NOMO-1 (cell line): ENCODE measurements at regions not wholly inside any gene's neighbourhood (a gene's known extent, or its start where the extent isn't known, plus 50 kb on each side); places are given as distances from the start of the nearest gene placed in this dataset.

Experiments used
- DNase-seq, 2 experiments: peaks; one replicate each; lab custom pipeline; 2025; ENCODE audit not compliant: unreplicated experiment in 2 of 2; lab: John Stamatoyannopoulos, UW

DNA sequence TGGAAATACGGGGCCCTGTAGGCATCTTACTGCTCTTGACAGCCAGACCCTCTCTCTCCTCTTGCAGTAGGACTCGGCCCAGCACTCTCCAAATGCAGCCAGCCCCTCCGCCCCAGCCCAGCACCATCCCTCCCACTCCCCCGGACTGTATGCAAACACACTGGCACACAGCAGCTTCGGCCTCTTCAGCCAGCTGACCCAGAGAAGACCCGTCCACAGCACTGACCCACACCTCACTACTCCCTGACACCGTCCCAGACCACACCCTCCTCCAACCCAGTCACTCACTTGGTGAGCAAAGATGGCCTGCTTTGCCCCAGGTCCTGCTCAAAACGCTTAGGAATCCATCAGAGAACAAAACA is 164.6 kb downstream of the IGLL1 start:
- DNase-seq = no peak

DNA sequence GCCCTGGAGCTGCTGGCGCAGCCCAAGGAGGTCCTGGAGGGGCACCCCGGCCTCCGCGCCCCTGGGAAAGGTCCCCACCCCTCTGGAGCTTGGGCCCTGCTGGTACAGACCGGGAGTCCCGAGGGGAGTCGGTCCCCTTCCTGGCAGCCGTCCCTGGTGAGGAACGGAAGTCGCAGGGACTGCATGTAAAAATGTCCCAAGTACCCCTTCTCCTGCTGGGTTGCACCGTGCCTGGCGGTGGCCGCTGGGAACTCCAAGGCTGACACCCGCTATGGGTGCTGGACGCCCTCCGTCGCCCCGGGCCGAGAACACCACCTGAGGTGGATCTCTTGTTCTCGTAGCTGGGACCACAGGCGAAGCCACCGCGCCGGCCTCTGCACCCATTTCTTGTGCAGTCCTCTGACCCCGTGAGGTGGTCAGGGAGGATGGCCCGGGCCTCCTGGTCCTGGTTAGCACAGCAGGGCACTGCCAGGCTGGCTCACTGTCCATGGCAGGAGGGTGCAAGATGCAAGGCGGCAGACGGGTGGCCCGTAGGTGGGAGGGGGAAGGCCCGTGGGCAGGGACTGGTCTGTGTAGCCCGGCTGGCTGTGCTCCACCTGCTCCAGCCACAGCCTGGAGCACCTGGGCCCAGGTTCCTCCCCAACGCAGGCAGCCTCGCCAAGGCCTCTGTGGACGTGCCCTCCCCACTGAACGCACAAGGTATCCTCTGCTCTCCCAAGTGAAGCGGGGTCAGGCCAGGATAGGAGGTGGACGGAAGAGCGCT is 165.2 kb downstream of the IGLL1 start:
- no peak for DNase-seq

DNA sequence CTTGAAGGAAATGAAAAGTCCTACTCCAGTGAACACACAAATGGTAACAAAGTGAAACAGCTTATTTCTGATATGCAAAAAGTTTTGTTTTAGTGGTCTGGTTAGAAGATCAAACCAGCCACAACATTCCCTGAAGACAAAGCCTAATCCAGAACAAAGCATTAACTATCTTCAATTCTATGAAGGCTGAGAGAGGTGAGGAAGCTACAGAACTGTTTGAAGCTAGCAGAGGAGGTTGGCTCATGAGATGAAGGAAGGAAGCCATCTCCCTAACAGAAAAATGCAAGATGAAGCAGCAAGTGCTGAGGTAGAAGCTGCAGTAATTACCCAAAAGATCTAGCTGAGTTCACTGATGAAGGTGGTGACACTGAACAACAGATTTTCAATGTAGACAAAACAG is 168.4 kb downstream of the IGLL1 start:
- no peak for DNase-seq

DNA sequence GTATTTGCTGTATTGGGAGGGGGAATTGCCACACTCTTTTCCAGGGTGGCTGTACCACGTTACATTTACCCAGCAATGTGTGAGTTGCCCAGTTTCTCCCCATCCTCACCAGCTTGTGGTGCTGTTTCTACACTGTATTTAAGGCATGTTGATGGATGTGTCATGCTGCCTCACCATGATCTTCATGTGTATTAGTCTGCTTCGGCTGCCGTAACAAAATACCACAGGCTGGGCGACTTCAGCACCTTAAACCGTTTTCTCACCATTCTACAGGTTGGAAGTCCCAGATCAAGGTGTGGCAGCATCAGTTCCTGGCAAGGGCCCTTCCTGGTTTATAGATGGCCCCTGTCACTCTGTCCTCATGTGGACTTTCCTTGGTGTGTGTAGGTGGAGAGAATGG is 169.7 kb downstream of the IGLL1 start:
- DNase-seq = no peak

DNA sequence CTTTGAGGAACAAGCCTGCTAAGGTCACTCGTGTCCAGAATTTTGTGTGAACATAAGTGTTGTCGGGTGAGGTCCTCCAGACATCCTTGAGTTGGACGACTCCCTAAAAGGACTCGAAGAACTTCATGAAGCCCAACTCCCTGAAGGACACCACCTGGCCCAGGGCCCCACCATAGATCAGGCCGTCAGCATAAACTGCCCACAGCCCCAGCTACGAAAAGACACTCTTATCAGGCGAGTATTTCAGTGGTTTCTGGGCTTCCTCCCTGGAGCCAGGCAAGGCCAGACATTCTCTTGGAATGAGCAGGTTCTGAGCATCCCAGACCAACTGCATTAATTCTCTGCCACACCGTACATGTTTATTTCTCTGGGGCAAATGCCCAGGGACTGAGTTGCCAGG is 170.1 kb downstream of the IGLL1 start:
- DNase-seq = no peak

DNA sequence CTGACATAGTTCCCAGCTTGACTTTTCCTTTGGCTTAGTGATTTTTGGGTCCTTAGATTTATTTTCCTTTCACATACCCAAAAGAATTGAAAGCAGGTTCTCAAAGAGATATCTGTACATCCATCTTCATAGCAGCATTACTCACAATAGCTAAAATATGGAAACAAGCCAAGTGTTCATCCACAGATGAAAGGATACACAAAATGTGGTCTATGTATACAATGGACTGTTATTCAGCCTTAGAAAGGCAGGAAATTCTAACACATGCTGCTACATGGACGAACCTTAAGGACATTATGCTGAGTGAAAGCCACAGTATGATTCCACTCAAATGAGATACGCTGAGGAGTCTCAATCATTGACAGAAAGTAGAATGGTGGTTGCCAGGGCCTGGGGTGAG is 171.8 kb downstream of the IGLL1 start:
- no peak for DNase-seq

DNA sequence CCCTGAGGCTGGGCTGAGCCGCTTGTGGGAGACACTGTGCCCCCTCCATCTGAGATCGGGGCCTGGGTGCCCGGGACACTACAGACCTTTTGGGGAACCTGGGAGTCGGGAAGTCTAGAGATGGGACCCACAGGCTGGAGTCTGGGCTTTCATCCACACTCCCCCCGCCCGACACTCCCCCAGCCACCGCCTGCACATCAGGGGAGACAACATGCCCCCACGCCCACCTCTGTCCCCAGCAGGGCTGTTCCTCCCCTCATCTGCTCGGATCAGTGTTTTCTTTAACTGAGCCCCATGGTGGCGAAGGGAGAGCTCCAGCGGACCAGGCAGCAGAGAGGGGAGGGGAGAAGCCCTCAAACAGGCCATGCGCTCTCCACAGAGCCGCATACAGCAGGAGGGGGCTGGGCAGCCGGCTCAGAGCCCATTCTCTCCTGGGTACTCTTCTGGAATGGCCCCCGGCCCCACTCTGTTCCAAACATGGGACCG is 174.7 kb downstream of the IGLL1 start:
- no peak for DNase-seq

DNA sequence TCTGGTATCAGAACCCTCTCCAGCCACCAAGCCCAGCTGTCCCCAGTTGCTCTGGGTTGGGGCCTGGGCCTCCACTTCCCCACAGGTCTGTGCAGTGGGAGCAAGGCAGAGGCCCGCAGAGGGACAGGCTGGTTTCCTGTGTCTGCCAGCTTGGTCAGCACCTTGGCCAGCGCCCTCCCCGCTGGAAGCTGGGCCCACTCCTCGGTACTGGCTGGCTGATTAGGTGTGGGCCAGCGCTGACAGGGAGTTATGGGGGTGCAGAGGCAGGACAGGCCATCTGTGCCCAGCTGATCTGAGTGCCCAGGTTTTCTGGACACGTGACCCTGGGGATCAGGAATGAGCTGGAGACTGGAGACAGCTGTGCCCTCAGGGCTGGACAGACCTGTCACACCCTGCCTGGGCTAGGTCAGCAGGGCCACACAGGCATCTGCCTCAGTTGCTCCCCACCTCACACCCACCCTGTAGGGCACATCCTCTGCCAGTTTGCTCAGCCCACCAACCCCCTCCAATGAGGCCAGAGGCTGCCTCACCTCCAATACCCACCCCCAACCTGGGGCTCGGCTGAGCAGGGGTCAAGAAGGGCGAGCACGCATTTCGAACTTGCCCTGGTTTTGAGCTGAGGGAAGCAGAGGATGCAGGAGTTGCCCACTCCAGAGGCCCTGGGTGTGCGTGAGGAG is 175.3 kb downstream of the IGLL1 start:
- no peak for DNase-seq

DNA sequence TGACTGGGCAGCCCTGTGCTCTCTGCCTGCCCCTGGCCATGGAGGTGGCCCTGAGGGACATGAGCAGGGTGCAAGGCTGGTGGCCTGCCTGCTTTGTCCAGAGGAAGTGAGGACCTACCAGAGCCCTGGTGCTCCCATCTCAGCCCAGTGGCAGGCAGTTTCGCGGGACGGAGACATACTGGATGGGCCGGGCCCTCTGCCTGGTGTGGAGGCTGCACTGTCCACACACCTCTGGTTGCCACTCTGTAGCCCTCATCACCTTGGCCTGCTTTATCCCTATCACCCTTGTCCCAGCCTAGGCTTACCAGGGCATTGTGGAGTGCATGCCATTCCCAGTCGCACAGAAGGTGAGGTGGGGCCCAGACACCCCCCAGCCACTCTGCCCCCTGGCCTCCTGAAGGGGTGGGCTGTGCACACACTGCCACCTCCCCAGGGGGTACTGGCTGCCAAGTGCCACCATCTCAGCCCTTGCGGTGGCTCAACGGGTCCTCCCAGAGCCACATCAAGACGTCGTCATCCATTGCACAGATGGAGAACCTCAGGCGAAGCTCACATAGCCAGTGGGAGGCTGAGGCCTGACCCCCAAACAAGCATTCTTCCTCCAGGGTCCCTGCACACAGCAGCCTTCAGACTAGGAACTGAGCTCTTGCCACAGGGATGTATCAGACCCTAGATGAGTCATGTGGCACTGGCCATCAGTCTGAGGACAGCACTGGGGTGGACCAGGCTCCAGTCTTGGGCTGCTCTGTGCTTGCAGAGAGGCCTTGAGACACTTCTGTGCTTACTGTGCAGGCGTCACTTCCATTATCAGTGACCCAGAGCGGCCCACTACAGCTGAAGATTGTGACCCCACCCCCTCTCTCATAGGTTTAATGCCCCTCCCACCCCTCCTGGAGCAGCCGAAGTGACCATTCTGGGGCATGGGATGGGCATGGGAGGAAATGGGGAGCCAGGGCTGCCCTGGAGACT is 176.1 kb downstream of the IGLL1 start:
- no peak for DNase-seq

DNA sequence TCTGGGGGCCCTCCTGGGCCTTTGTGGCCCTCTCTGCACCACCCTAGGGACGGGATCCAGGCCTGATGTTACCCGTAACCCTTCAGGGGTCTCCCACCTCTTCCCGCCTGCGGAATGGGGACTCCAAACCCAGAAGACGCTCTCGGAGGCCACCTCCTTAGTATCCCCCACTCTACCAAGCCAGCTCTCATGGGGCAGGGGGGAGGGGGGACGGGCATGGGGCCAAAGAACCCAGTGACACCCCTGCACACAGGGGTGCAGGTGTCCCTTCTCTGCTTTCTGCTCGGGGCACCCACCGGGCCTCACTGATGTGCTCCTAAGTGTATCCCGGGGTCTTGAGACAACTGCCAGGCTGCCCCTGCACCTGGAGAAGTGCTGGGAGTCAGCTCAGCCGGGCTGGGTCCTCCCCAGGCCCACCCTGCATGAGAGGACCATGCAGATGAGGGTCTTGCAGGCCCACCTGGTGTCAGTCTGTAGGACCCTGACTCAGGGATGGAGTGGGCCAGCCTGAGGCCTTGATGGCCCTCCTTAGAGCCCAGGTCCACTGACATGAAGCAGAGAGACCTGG is 176.9 kb downstream of the IGLL1 start:
- DNase-seq = no peak

DNA sequence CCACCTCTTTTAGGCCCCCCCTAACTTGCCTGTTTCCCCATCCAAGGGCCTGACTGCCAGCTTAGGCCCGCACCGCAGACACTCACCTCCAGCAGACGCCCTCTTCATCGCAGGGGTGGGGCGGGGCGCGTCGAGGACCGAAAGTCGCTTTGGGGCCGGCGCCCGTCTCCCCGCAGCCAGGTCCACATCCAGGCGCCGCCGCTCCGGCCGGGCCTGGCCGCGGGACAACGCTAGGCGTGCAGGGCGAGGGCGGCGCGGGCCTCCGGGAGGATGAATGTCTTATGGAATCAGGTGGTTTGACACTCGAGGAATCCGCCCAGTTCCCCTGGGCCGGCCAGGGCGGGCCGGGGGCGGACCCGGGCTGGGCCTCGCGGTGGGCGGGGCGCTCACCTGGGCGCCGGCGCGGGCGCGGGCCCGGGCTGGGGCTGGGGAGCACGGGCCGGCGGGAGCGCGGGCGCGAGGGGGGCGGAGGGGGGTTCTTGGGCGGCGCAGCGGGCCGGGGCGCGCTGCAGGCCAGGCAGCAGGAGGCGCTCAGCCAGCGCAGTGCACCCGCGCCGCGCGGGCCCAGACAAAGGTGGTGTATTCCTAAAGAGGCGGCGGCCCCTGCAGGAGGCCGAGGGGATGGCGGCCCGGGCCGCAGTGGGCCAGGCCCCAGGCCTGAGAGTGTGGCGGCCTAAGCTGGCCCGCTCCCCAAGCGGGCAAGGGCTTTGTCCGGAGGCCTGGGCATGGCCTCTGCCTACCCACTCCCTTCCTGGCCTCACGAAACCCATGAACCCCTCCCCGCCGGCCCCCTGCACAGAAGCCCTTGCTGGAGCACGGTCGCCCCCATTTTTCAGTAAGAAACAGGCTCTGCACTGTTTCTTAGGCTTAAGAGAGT is 177.6 kb downstream of the IGLL1 start:
- DNase-seq = peak; percentile 56 to 77

DNA sequence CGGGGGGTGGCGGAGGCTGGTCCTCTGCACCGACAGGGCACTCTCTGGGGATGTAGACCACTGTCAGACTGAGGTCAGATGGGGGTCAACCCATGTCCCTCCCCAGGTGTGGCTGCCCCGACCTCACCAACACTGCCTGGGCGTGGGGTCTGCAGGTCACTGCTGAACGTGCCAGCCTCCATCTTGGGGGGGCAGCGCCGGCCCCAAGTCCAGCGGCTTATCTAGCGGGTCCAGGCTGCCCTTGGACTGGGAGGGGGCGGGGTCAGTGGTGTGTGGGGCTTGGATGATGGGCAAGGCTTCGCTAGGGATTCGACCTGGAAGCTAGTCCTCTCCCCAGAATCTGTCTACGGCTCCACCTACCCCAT is 178.2 kb downstream of the IGLL1 start:
- DNase-seq = no peak

DNA sequence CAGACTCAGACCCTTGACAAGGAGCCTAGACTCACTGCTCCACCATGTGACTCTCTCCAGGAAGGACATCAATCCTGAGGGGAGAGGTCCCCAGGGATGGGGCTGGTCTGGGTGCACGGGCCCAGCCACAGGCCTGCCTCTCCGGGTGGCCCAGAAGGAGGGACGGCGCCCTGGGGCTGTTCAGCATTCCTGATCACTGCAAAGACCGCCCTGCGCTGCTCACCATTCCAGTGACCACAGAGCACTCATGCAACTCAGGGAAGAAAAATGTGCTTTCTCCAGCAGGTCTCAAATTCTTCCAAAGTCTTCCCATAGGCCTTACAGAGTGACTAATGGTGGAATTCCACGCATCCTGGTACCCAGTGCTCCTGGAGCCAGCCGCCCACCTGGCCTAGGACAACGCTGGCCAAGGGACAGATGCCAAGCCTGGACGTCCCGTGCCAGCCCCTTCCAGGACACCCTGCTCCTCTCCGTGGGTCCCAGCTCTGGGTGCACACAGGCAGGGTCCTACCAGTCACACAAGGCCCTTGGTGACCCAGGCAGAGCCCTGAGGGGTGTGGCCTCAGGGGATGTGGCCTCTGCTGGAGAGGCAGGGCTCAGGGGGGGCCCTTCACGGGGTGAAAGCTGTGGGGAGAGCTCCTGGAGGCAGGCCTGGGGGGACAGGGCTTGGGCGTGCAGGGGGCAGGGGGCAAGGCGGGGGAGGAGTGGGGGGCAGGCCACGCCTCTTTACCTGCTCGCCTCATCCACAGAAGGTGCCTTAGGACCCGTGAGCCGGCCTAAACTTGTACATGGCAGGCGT is 178.8 kb downstream of the IGLL1 start:
- DNase-seq = no peak

DNA sequence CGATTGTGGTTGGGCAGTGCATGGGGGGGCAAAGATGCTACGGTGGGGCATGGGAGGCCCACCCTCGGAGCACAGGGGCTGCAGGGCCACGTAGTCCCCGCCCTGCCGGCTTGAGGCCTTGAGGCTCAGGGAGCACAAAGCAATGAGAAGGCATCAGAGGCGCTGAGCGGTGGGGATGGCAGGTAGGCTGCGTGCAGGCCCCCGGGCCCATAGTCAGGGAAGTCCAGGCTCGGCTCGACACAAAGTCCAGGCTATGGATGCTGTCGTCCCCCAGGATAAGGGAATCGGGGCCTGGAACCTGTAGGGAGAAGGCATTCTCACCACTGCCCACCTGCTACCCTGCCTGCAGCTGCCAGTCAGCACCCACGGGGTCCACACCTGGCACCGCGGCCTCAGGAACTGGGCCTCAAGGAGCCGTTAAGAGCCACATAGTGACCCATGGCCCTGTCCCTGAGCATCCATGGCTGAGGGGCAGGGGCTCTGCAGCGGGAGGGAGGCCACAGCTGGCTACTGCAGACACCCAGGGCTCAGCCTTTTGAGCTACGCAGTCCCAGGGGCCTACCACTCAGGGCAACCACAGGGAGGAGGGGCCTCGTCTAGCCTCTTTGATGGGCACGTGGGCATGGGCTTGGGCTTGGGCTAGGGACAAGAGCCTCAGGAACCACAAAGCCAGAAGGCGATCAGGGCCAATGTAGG is 179.7 kb downstream of the IGLL1 start:
- no peak for DNase-seq

DNA sequence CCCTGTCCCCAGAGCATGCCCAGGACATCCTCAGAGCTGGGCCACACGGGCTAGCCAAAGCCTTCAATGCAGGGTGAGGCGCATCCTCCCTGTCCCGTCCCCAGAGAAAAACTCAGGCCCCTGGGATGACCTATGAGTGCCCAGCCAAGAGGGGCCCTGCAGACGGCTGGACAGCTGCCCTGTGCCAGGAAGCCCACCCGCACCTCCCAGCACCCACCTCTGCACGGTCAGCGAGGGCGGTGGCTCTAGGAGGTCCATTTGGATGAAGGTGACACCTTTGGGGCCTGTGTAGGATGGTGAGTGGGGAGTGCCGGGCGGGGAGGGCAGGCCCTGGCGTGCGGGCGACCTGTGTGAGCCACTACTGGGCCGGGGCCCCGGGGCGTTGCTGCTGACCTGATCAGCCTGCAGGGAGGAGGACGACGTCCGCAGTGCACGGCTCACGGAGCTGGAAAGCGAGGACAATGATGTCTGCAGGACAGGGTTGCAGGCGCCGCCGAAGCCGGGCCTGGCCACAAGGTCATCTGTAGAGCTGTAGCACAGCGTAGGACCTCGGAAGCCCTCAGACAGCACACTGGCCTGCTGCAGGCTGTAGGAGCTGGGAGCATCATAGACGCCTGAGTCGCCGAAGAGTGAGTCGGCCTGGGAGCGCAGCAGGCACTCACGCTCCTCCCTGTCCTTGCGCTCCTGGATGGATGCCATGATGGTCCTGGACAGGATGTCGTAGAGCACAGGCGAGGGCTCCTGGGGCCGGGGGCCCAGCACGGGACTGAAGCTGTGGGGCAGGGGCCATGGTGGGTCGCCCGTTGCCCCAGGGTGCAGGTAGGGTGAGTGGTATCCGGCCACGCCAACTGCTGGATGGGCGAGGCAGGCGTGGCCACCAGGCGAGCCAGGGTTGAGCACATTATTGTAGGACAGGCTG is 180.5 kb downstream of the IGLL1 start:
- no peak for DNase-seq

DNA sequence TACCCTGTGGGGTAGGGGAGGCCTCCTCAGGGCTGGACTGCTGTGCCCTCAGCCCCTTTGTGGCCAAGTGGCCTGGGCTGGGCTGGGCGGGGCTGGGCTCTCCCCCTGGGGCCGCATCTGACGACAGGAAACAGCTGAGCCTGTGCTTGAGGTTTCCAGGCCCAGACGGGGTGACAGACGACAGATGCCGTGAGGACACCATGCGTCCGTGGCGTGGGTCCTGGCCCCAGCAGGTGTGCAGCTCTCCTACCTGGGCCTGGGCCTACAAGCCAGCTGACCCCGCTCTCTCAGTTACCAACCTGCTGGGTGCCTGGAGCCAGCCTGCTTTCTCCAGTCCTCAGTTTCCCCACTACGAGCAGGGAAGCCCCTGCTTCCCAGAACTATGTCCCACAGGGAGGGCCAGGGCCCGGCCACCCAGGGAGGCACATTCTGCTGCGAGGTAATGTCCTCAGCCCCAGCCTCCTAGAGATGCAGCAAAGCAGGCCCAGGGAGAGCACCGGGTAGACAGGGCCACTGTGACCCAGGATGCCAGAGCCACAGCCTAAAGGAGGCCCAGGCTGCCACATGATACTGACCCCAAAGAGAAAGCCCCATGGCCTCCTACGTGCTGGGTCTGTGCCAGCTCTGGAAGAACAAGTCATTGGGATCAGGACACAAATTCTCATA is 181.3 kb downstream of the IGLL1 start:
- DNase-seq = no peak
